Epithelial cell of proximal tubule (primary cell): ENCODE measurements at regions not wholly inside any gene's neighbourhood (a gene's known extent, or its start where the extent isn't known, plus 50 kb on each side); places are given as distances from the start of the nearest gene placed in this dataset.
A peak's percentile ranks its signal among the peaks of the same experiment; 100 is the strongest.

Experiments
- DNase-seq: peaks from one replicate; pipeline ENCODE4 v3.0.0-alpha.2; 2011; ENCODE audit warnings: low read depth
- H3K4me3 ChIP-seq: 2 replicates; pipeline ENCODE4 v1.5.1; 2011; ENCODE audit warnings: low read depth, mild to moderate bottlenecking, low read length
- TF ChIP-seq, protein P1 (sequence below): conservative IDR thresholded peaks from 2 replicates; pipeline ENCODE4 v1.5.1; 2012; ENCODE audit warnings: low read depth, mild to moderate bottlenecking, low read length

DNA sequence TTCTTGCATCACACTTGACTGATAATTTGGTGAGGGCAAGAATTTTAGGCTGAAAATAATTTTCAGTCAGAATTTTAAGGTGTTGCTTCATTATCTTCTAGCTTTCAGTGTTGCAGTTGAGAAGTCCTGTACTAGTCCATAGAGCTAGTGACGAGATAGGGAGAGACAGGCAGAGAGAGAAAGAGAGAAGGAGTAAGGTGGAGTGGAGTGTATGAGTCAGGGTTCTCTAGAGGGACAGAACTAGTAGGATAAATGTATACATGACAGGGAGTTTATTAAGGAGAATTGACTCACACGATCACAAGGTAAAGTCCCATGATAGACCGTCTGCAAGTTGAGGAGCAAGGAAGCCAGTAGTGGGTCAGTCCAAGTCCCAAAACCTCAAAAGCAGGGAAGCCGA, 127.2 kb downstream of the UTP18 start:
- H3K4me3 ChIP-seq, result no peak overlapping the region
- TF ChIP-seq, protein P1, sequence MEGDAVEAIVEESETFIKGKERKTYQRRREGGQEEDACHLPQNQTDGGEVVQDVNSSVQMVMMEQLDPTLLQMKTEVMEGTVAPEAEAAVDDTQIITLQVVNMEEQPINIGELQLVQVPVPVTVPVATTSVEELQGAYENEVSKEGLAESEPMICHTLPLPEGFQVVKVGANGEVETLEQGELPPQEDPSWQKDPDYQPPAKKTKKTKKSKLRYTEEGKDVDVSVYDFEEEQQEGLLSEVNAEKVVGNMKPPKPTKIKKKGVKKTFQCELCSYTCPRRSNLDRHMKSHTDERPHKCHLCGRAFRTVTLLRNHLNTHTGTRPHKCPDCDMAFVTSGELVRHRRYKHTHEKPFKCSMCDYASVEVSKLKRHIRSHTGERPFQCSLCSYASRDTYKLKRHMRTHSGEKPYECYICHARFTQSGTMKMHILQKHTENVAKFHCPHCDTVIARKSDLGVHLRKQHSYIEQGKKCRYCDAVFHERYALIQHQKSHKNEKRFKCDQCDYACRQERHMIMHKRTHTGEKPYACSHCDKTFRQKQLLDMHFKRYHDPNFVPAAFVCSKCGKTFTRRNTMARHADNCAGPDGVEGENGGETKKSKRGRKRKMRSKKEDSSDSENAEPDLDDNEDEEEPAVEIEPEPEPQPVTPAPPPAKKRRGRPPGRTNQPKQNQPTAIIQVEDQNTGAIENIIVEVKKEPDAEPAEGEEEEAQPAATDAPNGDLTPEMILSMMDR, result no peak
- no peak for DNase-seq

DNA sequence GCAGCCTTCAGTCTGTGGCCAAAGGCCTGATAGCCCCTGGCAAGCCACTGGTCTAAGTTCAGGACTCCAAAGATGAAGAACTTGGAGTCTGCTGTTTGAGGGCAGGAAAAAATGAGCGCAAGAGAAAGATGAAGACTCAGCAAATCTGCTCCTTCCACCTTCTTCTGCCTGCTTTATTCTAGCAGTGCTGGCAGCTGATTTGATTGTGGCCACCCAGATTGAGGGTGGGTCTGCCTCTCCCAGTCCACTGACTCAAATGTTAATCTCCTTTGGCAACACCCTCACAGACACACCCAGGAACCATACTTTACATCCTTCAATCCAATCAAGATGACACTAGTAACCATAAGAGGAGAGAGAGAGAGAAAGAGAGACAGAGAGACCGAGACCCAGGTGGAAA, 127.6 kb downstream of the UTP18 start:
- DNase-seq, result no peak
- no peak overlapping the region for H3K4me3 ChIP-seq
- TF ChIP-seq, protein P1, result no peak

- DNase-seq, result no peak
- TF ChIP-seq, protein P1, result no peak
- no peak overlapping the region for H3K4me3 ChIP-seq
Measured at GRCh38 chr17:51389875-51390274, 129.5 kb downstream of the UTP18 start.

- DNase-seq, result no peak
- H3K4me3 ChIP-seq, result no peak overlapping the region
- TF ChIP-seq, protein P1, result no peak
Measured at GRCh38 chr17:51391982-51392654, 131.8 kb downstream of the UTP18 start.

DNA sequence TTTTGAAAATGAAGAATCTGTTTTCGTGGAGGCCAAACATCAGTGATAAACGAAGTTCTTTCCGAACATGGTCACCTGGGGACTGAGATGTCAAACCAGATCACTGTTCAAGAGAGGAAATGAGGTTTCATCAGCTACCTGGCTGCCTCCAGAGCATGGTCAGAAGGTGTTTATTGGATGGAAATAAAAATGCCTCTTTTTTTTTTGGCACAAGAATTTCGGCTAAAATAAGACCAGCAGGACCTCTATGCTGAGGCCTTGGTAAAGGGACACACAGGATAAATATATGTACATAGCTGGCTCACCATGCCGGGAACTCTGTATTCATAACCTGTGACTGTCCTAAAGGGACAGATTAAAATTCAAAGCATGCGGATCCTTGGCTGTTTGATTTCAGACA, 135.3 kb downstream of the UTP18 start:
- DNase-seq, result no peak
- TF ChIP-seq, protein P1, result no peak
- H3K4me3 ChIP-seq, result no peak overlapping the region

GRCh38 chr17:51397361-51398127, 137.2 kb downstream of the UTP18 start:
- H3K4me3 ChIP-seq, result no peak overlapping the region
- TF ChIP-seq, protein P1, result no peak
- DNase-seq, result peak; percentile 36

DNA sequence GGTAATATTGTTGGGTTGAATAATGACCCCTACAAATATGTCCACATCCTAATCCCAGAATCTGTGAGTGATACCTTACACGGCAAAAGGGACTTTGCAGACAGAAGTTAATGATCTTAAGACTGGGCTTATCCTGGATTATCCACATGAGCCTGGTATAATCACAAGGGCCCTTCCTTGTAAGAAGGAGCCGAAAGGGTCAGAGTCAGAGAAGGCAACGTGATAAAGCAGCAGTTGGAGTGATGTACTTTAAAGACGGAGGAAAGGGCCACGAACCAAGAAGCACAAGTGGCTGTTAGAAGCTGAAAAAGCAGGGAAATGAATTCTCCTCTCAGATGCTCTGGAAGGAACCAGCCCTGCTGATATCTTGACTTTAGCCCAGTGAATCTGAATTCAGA, 137.8 kb downstream of the UTP18 start:
- TF ChIP-seq, protein P1, result no peak
- H3K4me3 ChIP-seq, result no peak overlapping the region
- DNase-seq, result no peak
